ENCODE measurements at regions not wholly inside any gene's neighbourhood (a gene's known extent, or its start where the extent isn't known, plus 50 kb on each side); places are given as distances from the start of the nearest gene placed in this dataset.
A peak's percentile ranks its signal among the peaks of the same experiment; 100 is the strongest.

- DNase-seq, result no peak
Measured at GRCh38 chr10:120313715-120314114, 143.3 kb upstream of the PLPP4 start.

- DNase-seq, result no peak
Measured at GRCh38 chr10:120314442-120314841, 142.6 kb upstream of the PLPP4 start.

DNA sequence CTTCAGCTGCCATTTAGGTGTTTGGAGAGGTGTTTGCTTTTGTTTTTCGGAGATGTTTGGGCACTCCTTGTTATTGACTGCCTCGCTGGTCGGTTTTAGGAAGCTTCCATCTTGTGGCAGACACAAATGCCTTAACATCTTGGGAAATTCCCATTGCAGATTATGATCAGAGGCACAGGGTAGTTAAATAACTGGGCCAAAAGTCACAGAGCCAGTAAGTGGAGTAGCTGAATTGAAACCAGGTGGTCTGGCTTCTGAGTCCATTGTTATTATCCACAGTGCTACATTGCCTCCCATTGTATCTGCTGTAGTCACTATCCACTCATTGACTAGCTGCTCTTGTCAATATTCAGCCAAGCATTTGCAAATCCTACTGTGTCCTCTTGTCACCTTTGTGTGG is 138.2 kb upstream of the PLPP4 start:
- no peak for DNase-seq

DNA sequence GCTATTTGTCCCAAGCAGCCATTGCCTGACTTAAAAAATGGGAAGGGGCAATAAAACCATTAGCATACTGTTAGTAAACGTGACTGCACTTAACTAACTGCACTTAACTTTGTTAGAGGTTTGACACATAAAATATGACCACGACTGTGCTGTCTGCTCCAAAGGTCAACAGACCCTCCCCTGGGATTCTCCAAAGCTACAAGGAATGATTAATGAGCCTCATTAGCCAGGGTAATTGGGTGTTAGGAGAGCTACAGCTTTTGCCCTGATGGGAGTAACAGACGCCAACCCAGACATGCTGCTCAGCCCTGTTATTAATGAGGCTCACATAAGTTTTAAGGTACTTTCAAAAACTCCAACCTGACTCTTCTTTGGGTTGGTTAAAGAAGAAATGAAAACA is 129.4 kb upstream of the PLPP4 start:
- DNase-seq, result no peak

- no peak for DNase-seq
Measured at GRCh38 chr10:120328647-120329046, 128.4 kb upstream of the PLPP4 start.

DNA sequence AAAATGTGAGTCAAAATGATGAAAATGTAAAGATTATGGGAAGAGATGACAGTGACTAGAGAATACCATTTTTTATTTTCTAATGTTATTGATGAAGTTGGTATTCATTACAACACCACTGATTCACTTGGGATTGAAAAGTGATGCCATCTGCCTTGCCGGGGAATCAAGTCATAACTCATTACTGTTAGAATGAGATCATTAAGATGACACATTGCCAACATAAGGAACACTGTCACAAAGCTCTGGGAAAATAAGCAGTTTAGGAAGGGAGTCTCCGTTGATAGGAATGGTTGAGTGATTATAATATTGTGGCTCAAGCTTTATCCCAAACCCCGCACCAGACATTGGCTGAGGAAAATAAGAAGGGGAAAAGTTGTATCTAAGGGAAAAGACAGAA is 121.5 kb upstream of the PLPP4 start:
- DNase-seq, result no peak

DNA sequence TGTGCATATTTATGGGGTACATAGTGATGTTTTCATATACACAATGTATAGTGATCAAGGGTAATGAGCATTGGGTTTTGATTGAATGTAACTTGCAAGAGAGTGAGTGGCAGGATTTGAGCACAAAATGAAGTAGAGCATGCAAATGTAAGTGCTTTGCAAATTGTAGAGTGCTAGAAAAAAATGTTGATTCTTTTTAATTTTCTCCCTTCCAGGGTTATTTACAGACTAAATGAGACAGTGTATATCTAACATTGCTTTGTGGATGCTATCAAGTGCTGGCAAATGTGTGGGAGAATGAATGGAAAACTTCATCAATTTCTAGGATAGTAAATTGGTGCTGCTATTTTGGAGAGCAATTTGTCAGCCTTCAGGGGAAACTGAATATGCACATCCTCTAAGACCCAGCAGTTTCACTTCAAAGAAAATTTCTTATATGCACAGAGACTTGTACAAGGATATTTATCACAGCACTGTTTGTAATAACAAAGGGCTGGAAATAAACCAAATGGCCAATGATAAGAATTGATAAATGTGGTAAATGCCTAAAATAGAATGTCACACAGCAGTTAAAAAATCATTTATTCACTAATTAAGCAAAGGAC is 120.6 kb upstream of the PLPP4 start:
- no peak for DNase-seq

DNA sequence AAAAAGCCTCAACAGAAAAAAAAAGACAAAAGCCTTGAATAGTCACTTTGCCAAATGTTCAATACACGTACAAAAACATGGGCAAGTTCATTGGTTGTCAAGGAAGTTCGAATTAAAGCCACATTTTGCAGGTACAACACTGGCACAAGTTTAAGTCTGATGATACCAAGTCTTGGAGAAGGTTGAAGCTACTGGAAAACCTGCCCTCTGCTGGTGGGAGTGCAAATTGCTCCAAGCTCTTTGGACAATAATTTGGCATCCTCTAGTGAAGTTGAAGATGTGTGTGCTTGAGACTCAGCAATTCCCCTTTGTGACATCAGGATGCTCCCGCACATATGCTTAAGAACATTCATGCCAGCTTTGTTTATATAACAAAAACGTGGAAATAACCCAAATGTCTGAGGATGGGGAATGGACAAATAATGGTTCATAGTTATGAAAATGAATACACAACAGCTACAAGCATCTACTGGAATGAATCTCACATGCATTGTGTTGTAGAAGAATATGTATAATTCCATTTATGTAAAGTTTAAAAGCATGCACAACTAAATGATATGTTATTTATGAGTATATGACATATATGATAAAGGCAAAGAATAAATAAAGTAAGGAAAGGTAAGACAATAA is 120.0 kb upstream of the PLPP4 start:
- peak; percentile 13 for DNase-seq

DNA sequence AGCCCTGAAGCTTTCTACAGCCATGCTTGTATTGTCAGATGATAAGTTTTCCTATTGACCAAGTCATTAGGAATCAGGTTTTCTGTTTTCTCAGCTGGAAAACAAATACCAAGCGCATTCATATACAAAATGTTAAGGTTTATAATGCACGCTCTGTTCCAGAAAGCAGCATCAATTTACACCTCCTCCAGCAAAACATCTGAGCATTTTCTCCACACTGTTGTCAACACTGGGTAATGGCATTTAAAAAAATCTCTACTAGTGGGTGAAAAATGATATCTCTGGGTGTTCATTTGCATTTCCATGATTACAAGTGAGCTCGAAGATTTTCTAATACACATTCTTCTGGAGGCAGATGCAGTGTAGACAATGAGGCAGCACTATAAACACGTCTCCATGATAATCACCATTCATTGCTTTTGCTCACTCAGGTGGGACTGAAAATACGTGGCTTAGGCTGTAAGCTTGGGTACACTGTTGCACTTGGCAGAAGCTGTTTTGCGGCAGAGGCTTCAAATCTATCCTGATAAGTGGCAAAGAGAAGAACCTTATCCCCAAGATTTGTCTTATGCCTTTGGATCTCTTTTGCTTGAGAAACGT is 114.8 kb upstream of the PLPP4 start:
- DNase-seq, result no peak

DNA sequence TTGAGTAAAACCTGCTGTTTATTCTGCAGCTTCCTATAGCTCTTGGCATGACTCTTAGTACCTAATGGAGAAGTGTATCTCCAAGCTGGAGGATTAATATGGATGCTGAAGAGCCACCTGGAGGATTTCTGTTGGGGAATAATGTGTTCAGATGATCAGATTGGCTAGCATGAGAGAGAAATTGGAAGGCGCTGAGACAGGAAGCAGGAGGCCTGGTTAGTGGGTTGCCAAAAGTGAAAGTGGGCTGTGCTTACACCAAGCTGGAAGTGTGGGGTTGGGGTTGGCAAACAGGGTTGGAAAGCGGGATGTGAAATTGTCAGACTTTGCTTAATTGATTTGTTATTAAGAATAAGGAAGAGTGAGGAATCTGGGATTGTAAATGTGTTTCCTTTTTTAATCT is 111.8 kb upstream of the PLPP4 start:
- no peak for DNase-seq

DNA sequence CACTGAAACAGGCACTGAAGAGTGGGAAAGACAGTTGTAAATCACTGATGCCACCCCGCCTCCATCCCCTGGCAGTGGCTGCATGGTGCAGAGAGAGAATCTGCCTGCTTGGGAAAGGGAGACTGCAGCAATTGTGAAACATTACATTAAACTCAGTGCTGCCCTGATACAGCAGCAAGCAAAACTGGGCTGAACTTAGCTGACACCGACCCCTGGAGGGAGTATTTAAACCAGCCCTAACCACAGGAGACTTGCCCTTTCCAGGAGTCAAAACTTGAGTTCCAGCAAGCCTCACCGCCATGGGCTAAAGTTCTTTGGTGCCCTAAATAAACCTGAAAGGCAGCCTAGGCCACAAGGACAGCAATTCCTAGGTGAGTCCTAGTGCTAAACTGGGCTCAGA is 109.4 kb upstream of the PLPP4 start:
- no peak for DNase-seq

- no peak for DNase-seq
Measured at GRCh38 chr10:120349069-120349468, 108.0 kb upstream of the PLPP4 start.

- no peak for DNase-seq
Measured at GRCh38 chr10:120355425-120355824, 101.6 kb upstream of the PLPP4 start.

DNA sequence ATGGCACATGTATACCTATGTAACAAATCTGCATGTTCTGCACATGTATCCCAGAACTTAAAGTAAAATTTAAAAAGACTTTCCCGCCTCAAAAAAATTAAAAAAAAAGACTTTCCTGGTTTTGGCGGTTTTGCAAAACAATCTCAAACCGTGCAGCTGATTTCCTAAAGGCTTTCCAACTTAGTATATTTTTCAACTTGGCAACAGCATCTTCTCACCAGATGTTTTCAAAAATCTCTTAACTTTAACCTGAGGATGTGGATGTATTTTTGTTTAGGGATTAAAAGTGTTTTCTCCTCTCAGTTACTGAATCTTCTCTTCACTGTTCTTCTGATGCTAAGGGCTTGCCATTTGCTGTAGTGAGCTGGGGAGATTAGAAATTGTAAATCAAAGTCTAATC is 96.5 kb upstream of the PLPP4 start:
- DNase-seq, result no peak

- no peak for DNase-seq
Measured at GRCh38 chr10:120365872-120366271, 91.2 kb upstream of the PLPP4 start.

DNA sequence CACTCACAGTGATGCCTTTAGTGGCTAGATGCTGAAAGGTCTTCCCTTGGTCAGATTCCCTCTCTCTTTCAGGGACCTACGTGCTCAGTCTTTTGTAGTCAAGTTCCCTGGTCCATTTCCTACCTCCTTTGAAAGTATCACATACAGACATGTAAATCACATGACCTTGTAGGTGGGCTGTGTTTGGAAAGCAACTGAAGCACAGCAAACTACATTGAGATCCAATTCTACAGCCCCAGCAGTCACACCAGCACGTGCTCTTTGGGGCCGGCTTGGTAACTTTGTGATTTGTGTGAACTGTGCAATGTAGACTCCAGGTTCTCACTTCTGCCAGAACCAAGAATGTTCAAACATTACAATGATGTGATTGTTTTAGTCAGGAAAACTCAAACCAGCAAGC is 89.7 kb upstream of the PLPP4 start:
- no peak for DNase-seq

DNA sequence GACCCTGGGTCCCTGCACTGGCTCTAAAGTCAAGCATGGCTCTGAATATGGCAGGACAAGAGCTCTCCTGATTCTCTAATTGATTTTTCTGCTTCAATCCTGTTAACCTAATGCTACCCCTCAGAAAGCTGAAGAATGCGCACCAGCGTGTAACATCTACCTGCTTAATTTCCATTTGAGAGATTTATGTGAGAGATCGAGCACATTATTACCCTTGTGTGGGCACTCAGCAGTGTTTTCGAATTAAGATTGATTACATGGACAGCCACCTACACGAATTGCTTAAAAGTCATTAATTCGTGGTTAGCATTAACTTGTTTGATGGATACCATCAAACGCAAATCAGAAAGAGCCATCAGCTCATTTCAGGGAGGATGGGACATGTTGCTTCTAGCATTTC is 88.7 kb upstream of the PLPP4 start:
- no peak for DNase-seq

- DNase-seq, result no peak
Measured at GRCh38 chr10:120368927-120369326, 88.1 kb upstream of the PLPP4 start.

GRCh38 chr10:120369856-120370276 is 87.2 kb upstream of the PLPP4 start:
- no peak for DNase-seq

GRCh38 chr10:120371856-120372255 is 85.2 kb upstream of the PLPP4 start:
- no peak for DNase-seq

GRCh38 chr10:120372917-120373316 is 84.1 kb upstream of the PLPP4 start:
- no peak for DNase-seq

DNA sequence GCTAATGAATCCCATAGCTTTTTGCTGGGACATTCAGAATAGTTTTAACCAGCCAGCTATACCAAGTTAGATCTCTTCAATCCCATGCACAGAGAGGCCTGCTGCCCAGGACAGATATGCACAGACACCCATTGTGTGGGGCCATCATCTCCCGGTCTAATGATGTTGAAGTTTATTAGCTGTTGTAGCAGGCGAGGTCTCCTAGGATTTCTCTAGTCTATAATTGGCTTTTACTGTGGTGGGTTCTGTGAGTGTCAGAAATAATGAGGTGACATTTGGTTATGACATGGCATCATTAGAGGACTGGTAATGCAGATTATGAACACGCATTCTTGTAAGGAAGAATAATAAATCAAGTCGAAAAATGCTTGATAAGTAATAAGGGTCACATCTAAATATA is 81.4 kb upstream of the PLPP4 start:
- no peak for DNase-seq

- no peak for DNase-seq
Measured at GRCh38 chr10:120381931-120382330, 75.1 kb upstream of the PLPP4 start.

- no peak for DNase-seq
Measured at GRCh38 chr10:120382360-120382759, 74.7 kb upstream of the PLPP4 start.

DNA sequence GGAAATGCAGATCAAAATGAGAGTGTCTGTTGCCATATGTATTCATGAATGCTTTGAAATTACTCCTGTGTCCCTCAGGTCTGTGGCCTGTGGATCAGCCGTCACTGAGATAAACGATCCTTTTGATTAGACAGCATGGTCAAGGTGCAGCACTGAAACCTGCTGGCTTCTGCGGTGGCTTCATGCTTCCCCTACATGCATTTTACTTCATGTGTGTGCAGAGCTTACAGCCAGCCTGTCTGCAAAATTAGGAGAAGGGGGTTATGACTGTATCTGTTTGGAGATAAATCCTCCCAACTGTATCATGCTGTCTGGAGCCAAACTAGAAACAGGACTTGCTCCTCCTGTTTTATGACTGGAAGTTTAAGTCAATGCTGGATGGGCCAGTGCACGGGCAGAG is 71.0 kb upstream of the PLPP4 start:
- no peak for DNase-seq

Measured in activated effector memory CD4-positive, alpha-beta T cell treated with Interleukin-2 at 50 U/mL for 16 hours (primary cell).